Uterus (tissue), 2 donors: ENCODE measurements at regions not wholly inside any gene's neighbourhood (a gene's known extent, or its start where the extent isn't known, plus 50 kb on each side); places are given as distances from the start of the nearest gene placed in this dataset.

Experiments used
- CTCF ChIP-seq, 4 experiments: fragments of 200-600 bp in 2 of 4; fragments of 450-650 bp in 2 of 4; sonication (generic) in 2 of 4; IDR thresholded peaks; one replicate each; pipeline ENCODE4 v1.5.1; 2016 to 2019; ENCODE audit warnings: antibody characterized with exemption in 4 of 4, mild to moderate bottlenecking in 2 of 4, moderate library complexity in 1 of 4
- POLR2A ChIP-seq, 2 donors: fragments of 450-650 bp; IDR thresholded peaks; one replicate each; pipeline ENCODE4 v1.6.1; 2016; ENCODE audit warnings: antibody characterized with exemption in 2 of 2, mild to moderate bottlenecking in 1 of 2, moderate library complexity in 1 of 2

- no peak for TF ChIP-seq POLR2A (IDR thresholded peaks at IDR 0.05)
- TF ChIP-seq CTCF (IDR thresholded peaks at IDR 0.05): no peak
Measured at GRCh38 chr5:162256711-162257110, 189.1 kb downstream of the GABRG2 start.
